ENCODE measurements at regions not wholly inside any gene's neighbourhood (a gene's known extent, or its start where the extent isn't known, plus 50 kb on each side); places are given as distances from the start of the nearest gene placed in this dataset.

DNA sequence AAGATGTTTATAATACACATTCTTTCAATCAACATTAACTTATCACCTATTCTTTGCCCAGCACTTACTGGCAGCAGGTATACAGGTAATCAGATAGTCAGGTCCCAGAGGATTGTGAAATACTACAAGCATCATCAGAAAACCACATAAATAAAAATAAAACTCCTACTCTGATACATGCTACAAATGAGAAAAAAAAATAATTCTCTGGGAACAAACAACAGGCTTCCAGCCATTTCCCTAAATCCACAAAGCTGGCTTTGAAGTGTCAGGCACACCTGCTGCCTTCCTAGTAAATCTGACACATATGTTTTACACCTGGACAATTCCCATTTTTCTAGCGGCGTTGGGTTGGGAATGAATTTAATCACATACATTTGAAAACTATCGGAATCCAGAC lies 384.5 kb upstream of the CDH4 start:
- H3K14ac ChIP-seq (ENCODE audit: low read length), result no peak overlapping the region
- DNase-seq, result no peak
- no peak overlapping the region for H2BK120ac ChIP-seq (ENCODE audit: insufficient read depth, low read length, poor library complexity)
- H4K91ac ChIP-seq (ENCODE audit: low read depth, low read length), result no peak overlapping the region
- WGBS (ENCODE audit: extremely low coverage, insufficient coverage, insufficient read length), result no CpG with 5 or more reads among the region's 3 CpGs
- no peak overlapping the region for H3K4me2 ChIP-seq (ENCODE audit: low read length)
- no peak overlapping the region for H3K4me3 ChIP-seq (ENCODE audit: low read depth, low read length)
- H3K23ac ChIP-seq (ENCODE audit: low read length), result no peak overlapping the region
- H3K79me1 ChIP-seq (ENCODE audit: low read length), result no peaks in the 10 kb centered on the region
- no peak overlapping the region for H4K12ac ChIP-seq (ENCODE audit: low read depth, low read length)
- H3K4ac ChIP-seq (ENCODE audit: low read depth, low read length), result no peak overlapping the region
- H3K27ac ChIP-seq (ENCODE audit: low read depth, low read length), result no peak overlapping the region
- no peaks in the 10 kb centered on the region for H3K27me3 ChIP-seq (ENCODE audit: insufficient read depth, low read length)
- no peak overlapping the region for H2AFZ ChIP-seq (ENCODE audit: insufficient read depth, low read length, poor library complexity)
- no peak overlapping the region for H3K18ac ChIP-seq (ENCODE audit: low read length)
- H3K36me3 ChIP-seq (ENCODE audit: control insufficient read depth in 1 of 2, insufficient read depth in 2 of 2, low read length in 2 of 2), result no peaks in the 10 kb centered on the region
- H2BK5ac ChIP-seq (ENCODE audit: low read depth, low read length, poor library complexity), result no peak overlapping the region
- no peak overlapping the region for H2AK5ac ChIP-seq (ENCODE audit: low read length)
- no peaks in the 10 kb centered on the region for H3K4me1 ChIP-seq (ENCODE audit: control insufficient read depth in 1 of 2, insufficient read depth in 2 of 2, low read length in 2 of 2)
- peaks cover 2% of the 10 kb centered on the region for H3K9me3 ChIP-seq (ENCODE audit: insufficient read depth, low read depth, low read length)
- no peak overlapping the region for H4K8ac ChIP-seq (ENCODE audit: low read depth, low read length)
- no peak overlapping the region for H2BK12ac ChIP-seq (ENCODE audit: low read length)
- no peak overlapping the region for H3K9ac ChIP-seq (ENCODE audit: low read length)
- H3K79me2 ChIP-seq (ENCODE audit: control insufficient read depth, insufficient read depth, low read length, poor library complexity), result no peaks in the 10 kb centered on the region

DNA sequence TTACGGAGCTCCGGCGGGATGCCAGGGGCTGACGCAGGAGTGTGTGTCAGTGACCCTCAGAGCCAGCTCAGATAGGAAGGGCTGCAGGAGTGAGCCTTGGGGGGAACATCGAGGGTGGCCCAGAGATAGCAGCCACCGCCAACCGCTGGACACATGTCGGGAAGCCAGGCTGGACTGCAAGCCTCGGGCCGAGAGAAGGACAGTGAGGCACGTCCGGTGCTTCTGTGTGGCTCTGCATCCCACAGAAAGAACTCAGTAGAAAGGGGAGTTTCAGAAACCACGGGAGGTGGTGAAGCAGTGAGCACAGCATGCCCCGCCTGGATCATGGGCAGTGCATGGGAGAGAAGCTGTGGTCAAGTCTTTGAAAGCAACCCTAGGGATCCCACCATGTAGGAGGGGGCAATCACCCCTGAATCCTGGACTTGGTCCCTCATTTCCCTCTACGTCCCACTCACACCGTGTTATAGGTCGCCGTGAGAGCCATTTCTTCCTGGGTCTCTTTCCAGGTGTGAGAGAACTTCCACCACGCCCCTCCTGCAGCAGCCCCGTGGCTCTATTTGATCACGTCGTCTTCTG lies 383.7 kb upstream of the CDH4 start:
- Histone ChIP-seq H3K27me3 (ENCODE audit: insufficient read depth, low read length) (no peaks in the 10 kb centered on the region), H3K23ac (ENCODE audit: low read length) (no peak overlapping the region), H3K14ac (ENCODE audit: low read length) (no peak overlapping the region), H3K27ac (ENCODE audit: low read depth, low read length) (no peak overlapping the region), H2BK5ac (ENCODE audit: low read depth, low read length, poor library complexity) (no peak overlapping the region), H2BK120ac (ENCODE audit: insufficient read depth, low read length, poor library complexity) (no peak overlapping the region), H3K9me3 (ENCODE audit: insufficient read depth, low read depth, low read length) (peaks cover 2% of the 10 kb centered on the region), H3K4me3 (ENCODE audit: low read depth, low read length) (no peak overlapping the region), H3K18ac (ENCODE audit: low read length) (no peak overlapping the region), H4K91ac (ENCODE audit: low read depth, low read length) (no peak overlapping the region), H2BK12ac (ENCODE audit: low read length) (no peak overlapping the region), H3K9ac (ENCODE audit: low read length) (no peak overlapping the region), H3K79me2 (ENCODE audit: control insufficient read depth, insufficient read depth, low read length, poor library complexity) (no peaks in the 10 kb centered on the region), H4K8ac (ENCODE audit: low read depth, low read length) (no peak overlapping the region), H2AK5ac (ENCODE audit: low read length) (no peak overlapping the region), H3K4me1 (ENCODE audit: control insufficient read depth in 1 of 2, insufficient read depth in 2 of 2, low read length in 2 of 2) (no peaks in the 10 kb centered on the region), H3K79me1 (ENCODE audit: low read length) (no peaks in the 10 kb centered on the region), H3K4ac (ENCODE audit: low read depth, low read length) (no peak overlapping the region), H4K12ac (ENCODE audit: low read depth, low read length) (no peak overlapping the region), H3K4me2 (ENCODE audit: low read length) (no peak overlapping the region), H2AFZ (ENCODE audit: insufficient read depth, low read length, poor library complexity) (no peak overlapping the region), H3K36me3 (ENCODE audit: control insufficient read depth in 1 of 2, insufficient read depth in 2 of 2, low read length in 2 of 2) (no peaks in the 10 kb centered on the region)
- no CpG with 5 or more reads among the region's 22 CpGs for WGBS (ENCODE audit: extremely low coverage, insufficient coverage, insufficient read length)
- no peak for DNase-seq

GRCh38 chr20:60869087-60869486 lies 383.0 kb upstream of the CDH4 start:
- Histone ChIP-seq H2BK12ac (ENCODE audit: low read length) (no peak overlapping the region), H4K12ac (ENCODE audit: low read depth, low read length) (no peak overlapping the region), H2BK120ac (ENCODE audit: insufficient read depth, low read length, poor library complexity) (no peak overlapping the region), H3K9me3 (ENCODE audit: insufficient read depth, low read depth, low read length) (peaks cover 2% of the 10 kb centered on the region), H3K4ac (ENCODE audit: low read depth, low read length) (no peak overlapping the region), H3K79me1 (ENCODE audit: low read length) (no peaks in the 10 kb centered on the region), H3K4me1 (ENCODE audit: control insufficient read depth in 1 of 2, insufficient read depth in 2 of 2, low read length in 2 of 2) (no peaks in the 10 kb centered on the region), H3K4me2 (ENCODE audit: low read length) (no peak overlapping the region), H2AK5ac (ENCODE audit: low read length) (no peak overlapping the region), H4K91ac (ENCODE audit: low read depth, low read length) (no peak overlapping the region), H3K79me2 (ENCODE audit: control insufficient read depth, insufficient read depth, low read length, poor library complexity) (no peaks in the 10 kb centered on the region), H3K27me3 (ENCODE audit: insufficient read depth, low read length) (no peaks in the 10 kb centered on the region), H4K8ac (ENCODE audit: low read depth, low read length) (no peak overlapping the region), H3K14ac (ENCODE audit: low read length) (no peak overlapping the region), H3K9ac (ENCODE audit: low read length) (no peak overlapping the region), H3K23ac (ENCODE audit: low read length) (no peak overlapping the region), H3K36me3 (ENCODE audit: control insufficient read depth in 1 of 2, insufficient read depth in 2 of 2, low read length in 2 of 2) (no peaks in the 10 kb centered on the region), H2AFZ (ENCODE audit: insufficient read depth, low read length, poor library complexity) (no peak overlapping the region), H3K27ac (ENCODE audit: low read depth, low read length) (no peak overlapping the region), H3K18ac (ENCODE audit: low read length) (no peak overlapping the region), H3K4me3 (ENCODE audit: low read depth, low read length) (no peak overlapping the region), H2BK5ac (ENCODE audit: low read depth, low read length, poor library complexity) (no peak overlapping the region)
- no CpG with 5 or more reads among the region's 12 CpGs for WGBS (ENCODE audit: extremely low coverage, insufficient coverage, insufficient read length)
- DNase-seq, result peak in 1 of 2 donors; percentile 2

DNA sequence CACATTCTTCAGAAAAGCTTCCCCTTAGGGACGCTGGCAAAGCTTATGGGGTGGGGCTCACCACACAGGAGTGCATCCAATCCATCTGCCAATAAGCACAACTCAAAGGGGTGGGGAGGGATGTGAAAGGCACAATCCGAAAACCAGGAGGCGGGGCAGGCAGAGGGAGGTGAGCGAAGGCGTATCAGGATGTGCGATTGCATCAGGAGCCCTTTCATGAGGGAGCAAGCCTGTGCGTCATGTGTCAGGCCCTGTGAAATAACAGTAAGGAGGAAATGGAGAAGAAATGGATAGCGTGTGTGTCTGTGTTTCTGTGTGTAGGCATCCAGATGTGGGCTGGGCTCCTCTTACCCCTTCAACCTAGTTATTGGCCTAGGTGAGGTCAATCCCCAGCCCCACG lies 382.4 kb upstream of the CDH4 start:
- no peak overlapping the region for H3K9ac ChIP-seq (ENCODE audit: low read length)

More for the DNA sequence above, 382.4 kb upstream of the CDH4 start:
- Histone ChIP-seq H2BK5ac (ENCODE audit: low read depth, low read length, poor library complexity) (no peak overlapping the region), H2BK12ac (ENCODE audit: low read length) (no peak overlapping the region), H4K91ac (ENCODE audit: low read depth, low read length) (no peak overlapping the region), H3K14ac (ENCODE audit: low read length) (no peak overlapping the region), H3K27me3 (ENCODE audit: insufficient read depth, low read length) (no peaks in the 10 kb centered on the region), H3K79me2 (ENCODE audit: control insufficient read depth, insufficient read depth, low read length, poor library complexity) (no peaks in the 10 kb centered on the region), H4K12ac (ENCODE audit: low read depth, low read length) (no peak overlapping the region), H3K4me1 (ENCODE audit: control insufficient read depth in 1 of 2, insufficient read depth in 2 of 2, low read length in 2 of 2) (no peaks in the 10 kb centered on the region), H3K4me3 (ENCODE audit: low read depth, low read length) (no peak overlapping the region), H2BK120ac (ENCODE audit: insufficient read depth, low read length, poor library complexity) (no peak overlapping the region), H4K8ac (ENCODE audit: low read depth, low read length) (no peak overlapping the region), H3K9me3 (ENCODE audit: insufficient read depth, low read depth, low read length) (peaks cover 2% of the 10 kb centered on the region), H3K36me3 (ENCODE audit: control insufficient read depth in 1 of 2, insufficient read depth in 2 of 2, low read length in 2 of 2) (no peaks in the 10 kb centered on the region), H2AK5ac (ENCODE audit: low read length) (no peak overlapping the region), H2AFZ (ENCODE audit: insufficient read depth, low read length, poor library complexity) (no peak overlapping the region), H3K79me1 (ENCODE audit: low read length) (no peaks in the 10 kb centered on the region), H3K23ac (ENCODE audit: low read length) (no peak overlapping the region), H3K4me2 (ENCODE audit: low read length) (no peak overlapping the region), H3K27ac (ENCODE audit: low read depth, low read length) (no peak overlapping the region), H3K4ac (ENCODE audit: low read depth, low read length) (no peak overlapping the region), H3K18ac (ENCODE audit: low read length) (no peak overlapping the region)
- WGBS (ENCODE audit: extremely low coverage, insufficient coverage, insufficient read length), result no CpG with 5 or more reads among the region's 9 CpGs
- DNase-seq, result no peak
